ENCODE measurements at regions not wholly inside any gene's neighbourhood (a gene's known extent, or its start where the extent isn't known, plus 50 kb on each side); places are given as distances from the start of the nearest gene placed in this dataset.
A peak's percentile ranks its signal among the peaks of the same experiment; 100 is the strongest.

DNA sequence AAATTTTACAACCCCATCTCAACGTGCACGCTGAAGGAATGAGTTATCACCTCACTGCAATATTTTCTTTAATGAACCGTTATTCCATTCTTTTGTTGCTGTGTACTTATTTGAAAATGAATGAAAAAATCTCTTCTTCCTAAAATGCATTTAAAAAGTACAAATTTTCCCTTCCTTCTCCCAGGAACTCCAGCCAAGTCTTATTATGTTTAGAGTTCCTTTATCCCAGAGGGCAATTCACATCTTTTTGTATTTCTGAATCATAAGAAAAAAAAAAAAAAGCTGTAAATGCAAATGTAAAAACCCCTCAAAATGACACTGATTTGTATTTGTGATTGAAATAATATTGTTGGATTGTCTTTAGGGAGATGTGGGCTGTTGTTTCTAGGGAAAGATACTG lies 2194.3 kb upstream of the CELF4 start:
- DNase-seq: no peak

DNA sequence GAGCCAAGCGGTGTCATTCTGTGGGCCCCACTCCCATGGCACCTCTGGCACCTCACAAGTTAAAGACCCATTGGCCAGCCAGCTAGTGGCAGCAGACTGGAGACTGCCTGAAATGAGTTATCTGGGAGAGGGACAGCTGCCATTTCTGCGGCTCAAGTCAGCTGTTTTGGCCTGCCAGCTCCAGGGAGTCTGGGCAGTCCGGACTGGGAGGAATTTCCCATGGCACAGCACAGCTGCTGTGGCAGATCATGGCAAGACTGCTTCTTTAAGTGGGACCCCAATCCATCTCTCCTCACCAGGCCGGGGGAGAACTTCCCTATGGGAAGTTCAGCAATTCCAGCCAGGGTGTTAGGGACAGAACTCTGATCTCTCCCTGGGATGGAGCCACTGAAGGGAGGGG lies 2187.6 kb upstream of the CELF4 start:
- DNase-seq: no peak

DNA sequence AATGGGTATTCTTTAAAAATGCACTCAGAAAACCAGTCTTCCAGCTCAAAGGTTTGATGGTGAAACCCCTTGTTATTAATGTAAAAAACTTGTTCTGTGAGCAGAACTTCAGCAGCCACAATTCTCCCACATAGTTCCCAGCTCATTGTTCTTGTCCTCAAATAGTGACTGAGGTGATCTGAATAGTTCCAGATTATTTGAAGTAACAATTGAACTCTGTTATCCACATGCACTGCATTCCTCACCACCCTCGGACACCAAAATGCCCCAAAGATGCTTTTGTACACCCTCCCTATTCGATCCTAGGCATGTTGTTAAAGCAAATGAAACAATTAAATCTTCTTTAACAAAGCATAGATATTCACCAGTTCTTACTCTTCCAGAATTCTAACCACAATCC lies 2186.8 kb upstream of the CELF4 start:
- no peak for DNase-seq

DNA sequence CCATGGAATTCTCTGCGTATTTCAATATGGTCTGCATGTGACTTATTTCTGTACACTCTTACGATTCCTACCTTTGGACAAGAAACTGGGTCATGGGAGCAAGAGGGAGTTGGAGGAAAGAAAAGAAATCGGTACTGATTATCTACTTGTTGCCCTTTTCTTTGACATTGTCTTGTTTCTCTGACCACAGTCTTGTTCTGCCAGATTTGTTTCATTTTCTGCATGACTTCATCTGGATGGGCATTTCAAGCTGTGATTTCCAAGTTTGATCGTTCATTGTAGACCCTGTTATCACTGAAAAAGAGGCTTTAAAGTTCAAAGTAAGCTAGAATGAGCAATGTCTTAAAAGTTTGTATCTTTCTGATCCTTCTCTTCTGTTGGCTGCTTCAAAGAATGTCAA lies 2186.3 kb upstream of the CELF4 start:
- no peak for DNase-seq

DNA sequence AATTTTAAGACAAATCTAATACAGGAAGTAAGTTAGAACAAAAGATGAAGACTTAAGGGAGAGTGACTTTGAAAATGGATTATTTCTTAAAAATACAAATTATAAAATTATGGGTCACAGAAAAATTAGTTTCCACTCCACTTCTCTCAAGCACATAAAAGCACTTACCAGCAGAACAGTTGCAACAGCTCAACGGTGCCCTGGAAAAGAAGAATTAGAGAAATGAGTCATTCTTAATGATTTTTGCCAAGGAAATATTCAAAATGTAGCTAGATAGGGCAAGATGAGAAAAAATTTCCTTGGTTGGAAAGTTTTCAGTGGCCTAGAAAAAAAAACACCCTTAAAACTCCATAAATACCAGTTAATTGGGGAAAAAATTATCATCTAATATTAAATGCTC lies 2185.6 kb upstream of the CELF4 start:
- DNase-seq: no peak

DNA sequence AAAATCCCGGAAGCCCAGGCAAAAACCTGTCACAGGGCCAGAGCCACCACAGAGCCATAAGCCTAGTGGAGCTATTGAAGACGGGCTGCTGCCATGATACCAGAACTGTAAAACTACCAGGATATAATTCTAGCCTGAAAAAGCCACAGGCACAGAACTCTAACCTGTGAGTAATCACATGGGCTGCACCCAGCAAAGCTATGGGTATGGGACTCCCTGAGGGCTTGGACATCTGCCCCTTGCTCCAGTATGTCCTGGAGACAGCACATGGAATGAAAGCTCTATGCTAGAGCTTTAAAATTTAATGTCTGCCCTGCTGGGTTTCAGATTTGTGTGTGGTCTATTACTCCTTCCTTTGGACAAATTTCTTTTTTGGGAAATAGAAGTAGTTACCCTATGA lies 2183.6 kb upstream of the CELF4 start:
- DNase-seq: no peak

DNA sequence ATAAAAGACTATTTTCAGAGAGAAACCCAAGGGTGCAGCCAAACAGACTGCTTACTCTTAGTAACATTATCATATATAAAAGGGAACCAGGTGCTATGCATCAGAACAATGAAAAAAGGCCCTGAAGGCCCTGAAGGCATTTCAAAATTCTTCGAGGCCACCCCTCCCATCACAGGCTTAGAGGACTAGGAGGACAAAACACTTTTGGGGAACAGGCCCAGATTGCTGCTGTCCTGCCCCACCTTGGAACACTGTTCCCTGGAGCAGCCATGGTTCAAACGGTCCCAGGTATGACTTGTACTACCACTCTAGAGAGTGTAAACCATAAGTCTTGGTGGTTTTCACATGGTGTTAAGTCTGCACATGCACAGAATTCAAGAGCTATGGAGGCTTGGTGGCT lies 2183.1 kb upstream of the CELF4 start:
- no peak for DNase-seq

DNA sequence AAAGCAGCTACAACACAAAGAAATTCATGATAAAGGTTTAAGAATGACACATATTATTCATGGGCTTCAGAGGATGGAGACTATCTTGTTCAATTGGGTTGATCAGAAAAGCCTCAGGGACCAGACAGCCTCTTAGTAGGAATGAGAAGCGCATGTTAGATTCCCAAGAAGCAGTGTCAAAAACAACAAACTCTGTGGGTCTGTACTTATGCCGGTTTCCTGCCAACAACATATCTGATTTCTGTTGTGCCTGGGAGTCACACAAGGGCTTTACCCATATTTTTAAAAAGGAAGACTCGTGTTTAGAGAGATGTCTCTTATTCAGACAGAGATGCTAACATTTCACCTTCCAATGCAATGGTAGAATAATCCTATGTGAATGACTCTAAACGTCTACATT lies 2180.6 kb upstream of the CELF4 start:
- DNase-seq: no peak

DNA sequence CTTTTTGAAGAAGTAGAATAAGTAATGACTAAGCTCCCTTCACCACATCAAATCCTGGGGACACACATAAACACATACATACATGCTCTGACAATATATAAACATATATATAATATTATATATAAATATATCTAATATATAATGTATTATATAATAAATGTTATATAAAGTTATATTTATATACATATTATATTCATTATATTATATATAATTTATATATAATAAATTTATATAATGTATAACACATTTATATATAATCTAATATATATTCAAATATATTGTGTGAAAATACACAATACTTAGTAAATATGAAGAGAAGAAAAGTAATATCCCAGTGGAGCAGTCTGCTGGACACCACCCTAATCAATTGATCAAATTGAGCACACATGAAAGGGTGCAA lies 2177.9 kb upstream of the CELF4 start:
- no peak for DNase-seq

DNA sequence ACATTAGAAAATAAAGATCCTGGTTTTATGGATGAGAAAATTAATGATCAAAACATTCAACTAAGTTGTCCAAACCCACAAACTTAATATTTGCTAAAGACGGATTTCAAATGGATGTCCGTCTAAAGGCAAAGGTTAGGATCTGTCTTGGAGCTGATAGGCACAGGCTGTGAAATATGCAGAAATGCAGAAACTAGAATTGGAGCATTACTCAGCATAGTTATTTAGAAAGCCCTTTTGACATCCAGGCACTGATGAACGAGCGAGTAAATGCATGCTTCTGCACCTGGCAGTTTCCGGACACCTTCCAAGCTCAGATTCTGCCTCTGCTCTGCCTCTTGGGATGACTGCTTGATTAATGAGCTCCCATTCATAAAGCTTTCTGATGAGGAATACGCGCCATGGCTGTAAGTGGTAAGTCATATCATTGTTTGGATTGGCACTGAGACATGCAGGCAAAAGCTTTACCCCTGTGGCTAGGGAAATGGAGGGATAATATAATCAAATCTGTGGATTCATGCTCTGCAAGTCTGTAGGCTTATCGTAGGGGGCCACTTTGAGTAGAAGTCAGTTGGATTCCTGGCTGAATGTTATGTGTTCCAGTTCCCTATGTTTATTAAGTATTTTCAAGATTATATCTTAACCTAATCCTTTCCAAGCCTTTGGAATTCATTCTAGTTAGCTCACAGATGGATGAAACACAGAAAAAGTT lies 2176.3 kb upstream of the CELF4 start:
- no peak for DNase-seq

DNA sequence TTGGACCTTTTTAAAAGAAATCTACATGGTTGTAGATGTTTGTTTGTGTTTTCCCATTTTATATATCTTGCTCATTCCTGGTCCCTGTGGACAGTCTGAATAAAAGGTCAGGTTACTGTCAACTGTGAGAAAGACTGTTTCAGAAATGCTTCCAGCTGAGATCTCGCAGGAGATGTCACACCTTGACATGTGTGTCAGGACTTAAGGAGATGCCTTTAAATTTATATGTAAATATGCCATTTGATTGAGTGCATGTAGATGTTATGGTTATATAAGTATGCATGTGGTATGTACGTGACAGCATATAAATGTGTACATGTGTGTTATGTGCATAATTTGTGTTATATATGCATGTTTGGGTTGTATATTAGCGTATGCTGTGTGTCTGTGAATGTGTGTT lies 2172.3 kb upstream of the CELF4 start:
- DNase-seq: no peak

DNA sequence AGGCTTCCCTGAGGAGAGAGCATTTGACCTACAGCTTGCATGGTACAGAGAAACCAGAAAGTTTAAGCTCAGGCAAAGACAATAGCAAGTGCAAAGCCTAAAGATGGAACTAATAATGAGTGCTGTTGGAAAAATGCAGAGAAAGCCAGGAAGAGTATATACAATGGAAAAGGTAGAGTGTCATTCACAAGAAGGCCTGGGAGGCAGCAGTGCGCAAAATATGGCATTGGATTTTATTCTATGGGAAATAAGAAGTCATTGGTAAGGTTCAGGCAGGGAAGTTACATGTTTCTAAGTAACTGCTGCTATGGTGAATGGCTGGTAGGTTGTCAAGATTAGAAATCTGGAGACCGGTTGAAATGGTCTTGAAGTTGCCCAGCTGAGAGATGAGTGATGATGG lies 2167.3 kb upstream of the CELF4 start:
- no peak for DNase-seq

DNA sequence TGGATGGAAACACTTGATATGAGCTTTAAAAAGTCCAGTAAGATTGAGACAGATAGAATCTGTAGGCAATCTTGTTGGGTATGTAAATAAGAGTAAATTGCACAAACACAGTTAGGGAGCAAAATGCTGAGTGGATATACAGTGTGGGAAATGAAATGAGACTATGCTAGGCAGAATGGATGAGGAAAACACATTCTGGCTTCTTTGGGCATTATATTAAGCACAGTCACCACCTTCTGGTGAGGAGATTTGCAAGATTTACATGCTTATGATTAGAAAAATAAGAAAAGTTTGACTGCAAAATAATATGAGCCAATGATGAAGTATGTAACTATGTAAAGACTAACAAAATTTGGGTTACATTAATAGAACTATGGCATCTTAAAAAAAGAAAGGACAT lies 2165.0 kb upstream of the CELF4 start:
- no peak for DNase-seq

DNA sequence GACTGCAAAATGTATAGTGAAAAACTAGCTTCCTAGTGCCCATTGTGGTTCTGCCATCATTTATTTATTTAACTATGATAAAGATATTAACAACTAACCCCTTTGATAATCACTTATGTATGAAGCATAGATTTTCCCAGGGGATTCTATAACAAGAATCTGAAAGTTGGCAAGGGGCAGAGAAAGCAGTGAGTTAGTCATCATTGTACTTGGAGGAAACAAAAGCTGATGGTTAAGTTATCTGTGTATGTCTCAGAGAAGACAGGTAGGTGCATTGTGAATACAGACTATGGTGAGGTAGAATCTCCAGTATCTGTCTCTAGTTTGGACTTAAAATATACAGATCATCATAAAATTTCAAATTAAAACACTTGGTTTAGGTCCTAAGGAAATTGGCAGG lies 2159.1 kb upstream of the CELF4 start:
- no peak for DNase-seq

DNA sequence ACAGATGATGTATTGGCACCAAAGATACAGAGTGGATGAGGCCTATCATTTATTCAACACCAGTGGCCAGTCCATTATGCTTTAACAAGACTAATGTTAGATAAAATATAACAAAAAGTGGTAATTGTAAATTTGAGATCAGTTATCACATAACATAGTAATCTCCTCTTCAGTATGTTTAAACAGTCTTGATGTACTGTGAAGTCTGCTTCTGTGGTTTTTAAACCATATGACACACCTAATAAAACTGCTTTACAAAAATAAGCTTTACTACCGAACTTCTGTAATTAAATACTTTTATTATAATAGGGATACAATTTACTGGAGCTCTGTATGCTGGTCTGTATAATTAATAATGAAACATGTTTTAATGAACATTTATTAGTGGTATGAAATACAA lies 2156.1 kb upstream of the CELF4 start:
- DNase-seq: no peak

DNA sequence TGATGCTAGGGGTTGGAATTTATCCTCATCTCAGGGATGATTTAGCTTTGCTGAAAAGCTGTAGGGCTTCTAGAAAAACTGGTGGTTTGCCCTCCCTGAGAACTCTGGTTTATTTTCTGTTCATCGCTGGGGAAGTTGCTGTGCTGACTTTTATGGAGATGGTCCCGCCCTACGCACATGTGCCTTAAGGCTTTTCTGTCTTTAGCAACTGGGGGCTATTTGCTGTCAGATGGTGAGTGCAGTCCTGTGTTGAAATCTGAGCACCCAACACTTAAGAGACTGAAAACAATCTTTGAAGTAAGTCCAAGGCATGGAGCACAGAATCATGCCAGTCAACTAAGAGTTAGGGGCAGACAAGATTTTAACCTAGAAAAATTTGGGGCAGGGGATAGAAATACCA lies 2148.4 kb upstream of the CELF4 start:
- no peak for DNase-seq

DNA sequence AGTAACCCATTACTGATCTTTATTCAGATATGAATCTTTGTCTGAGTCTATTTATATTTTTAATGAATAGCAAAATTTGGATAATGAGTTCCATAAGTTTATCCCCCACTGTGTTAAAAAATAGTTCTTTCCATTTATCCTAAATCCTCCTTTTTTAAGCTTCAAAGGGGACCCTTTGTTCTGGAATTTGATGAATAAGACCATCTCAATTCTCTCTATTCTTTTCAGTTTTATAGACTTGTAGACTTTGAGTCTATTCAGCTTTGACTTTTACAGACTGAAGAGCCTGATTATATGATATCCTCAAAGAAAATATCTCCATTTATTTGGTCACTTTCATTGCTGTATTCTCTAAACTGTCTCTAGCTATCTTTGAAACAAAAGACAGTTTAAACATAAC lies 2146.1 kb upstream of the CELF4 start:
- DNase-seq: no peak

DNA sequence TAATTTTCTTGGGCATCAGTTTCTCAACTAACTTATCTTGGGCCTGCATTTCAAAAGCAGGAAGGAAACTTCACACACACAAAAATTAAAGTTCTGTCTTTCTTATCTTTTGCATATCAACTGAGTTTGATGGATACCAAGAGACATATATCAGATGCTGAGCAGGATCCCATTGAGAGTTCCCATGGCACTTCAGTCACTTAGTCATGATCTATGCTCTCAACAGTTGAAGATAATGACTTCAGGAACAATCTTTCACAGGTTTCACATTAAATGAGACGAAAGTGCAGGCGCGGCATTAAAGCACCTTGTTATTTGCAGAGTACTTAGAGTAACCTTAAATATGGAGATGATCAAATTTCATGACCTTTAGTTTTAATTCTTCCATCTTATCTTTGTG lies 2139.8 kb upstream of the CELF4 start:
- DNase-seq: no peak

DNA sequence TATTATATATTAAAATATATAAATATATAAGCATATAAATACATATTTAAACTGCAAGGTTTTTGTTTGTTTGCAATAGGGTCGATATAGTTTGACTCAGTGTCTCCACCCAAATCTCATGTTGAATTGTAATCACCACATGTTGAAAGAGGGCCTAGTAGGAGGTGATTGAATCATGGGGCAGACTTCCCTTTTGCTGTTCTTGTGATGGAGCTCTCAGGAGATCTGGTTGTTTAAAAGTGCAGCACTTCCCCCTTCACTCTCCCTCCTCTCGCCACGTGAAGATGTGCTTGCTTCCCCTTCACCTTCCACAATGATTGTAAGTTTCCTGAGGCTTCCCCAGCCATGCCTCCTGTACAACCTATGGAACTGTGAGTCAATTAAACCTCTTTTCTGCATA lies 2137.3 kb upstream of the CELF4 start:
- peak; percentile 44 for DNase-seq

DNA sequence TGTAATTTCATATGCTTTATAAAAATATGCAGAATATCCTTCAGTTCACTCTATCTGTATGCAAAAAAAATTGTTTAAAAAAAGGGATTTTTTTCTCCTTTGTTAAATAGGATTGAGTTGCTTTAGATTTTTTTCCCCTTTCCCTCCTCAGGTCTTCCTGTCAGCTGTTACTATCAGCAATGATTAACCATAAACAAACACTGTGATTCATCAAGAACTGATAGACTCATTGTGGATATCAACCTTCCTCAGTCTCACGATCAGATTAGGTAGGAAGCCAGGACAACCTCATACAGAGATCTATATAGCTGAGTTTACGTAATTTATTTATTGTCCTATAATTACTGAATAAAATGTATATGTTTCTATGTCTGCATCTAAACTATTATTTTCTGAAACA lies 2136.2 kb upstream of the CELF4 start:
- no peak for DNase-seq

DNA sequence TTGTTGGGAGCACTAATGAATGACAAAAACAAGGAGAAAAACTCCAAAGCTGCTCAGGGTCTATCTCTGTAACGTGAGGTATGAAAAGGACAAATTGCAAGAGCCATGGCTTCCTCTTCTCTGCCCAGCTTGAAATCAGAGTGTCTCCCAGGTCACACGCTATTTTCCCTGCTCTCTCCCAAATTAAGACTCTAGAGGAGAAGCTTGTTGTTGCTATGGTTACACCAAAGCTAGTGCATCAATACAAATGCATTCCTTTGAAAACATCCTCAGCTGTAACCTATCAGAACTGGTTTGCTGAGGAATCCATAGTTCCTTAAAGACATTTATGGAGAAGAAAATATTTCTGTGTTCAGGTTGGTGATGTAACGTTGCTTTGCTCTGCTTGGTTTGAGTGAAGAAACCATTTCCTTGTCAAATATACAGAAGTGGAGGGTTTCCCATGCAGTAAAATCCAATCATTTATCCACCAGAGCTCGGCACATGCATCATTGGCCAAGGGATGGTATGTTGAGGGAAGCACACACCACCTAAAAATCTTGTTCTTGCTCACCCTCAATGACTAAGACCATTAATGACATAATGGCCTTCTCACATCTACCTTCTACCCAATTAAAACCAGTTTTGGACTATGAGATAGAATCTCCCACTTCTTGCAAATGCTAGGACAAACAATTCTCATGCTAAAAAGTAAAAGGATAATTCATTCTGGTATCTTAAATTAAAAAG lies 2135.6 kb upstream of the CELF4 start:
- DNase-seq: no peak

DNA sequence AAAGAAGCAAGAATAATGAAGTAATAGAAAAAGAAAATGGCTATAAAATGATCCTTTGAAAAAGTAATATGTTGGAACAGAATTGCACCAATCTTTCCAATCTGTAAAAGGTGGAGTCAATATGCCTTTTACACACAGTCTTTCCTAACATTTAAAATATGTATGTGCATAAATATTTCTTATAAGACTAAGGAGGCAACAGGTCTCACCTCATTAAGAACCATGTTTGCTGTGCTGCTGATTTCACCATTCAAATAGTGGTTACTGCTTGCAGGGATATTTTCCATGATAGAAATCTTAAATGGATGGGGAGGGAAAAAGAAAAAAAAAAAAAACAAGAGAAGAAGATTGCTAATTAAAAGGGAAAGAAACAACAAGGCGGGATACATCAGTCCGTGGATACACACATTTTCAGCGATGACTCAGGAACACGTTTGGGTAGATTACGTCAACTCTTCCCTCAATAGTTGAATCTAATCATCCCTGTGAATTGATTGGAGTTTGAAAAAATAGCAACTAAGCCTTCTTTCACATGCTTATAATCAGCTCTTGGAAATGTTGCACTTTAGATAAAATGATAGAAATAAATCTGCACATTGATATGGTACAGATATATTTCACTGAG lies 2133.9 kb upstream of the CELF4 start:
- DNase-seq: no peak

DNA sequence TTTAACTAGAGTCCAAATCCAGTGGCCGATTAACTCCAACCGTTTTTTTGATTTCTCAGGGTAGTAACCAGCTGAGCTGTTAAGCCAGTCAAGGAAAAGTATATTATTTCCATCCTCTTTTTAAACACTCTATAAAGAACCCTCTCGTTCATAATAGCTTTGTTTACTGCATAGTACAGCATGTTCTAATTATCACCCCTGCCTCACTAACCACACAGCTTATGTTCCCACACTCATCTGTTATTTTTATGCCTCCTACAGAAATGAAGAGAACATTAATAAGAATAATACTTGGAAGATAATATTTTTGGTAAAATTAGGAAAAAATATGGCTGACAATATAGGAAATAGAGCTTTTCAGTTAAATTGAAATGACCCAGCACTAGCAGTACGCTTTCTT lies 2132.8 kb upstream of the CELF4 start:
- no peak for DNase-seq

DNA sequence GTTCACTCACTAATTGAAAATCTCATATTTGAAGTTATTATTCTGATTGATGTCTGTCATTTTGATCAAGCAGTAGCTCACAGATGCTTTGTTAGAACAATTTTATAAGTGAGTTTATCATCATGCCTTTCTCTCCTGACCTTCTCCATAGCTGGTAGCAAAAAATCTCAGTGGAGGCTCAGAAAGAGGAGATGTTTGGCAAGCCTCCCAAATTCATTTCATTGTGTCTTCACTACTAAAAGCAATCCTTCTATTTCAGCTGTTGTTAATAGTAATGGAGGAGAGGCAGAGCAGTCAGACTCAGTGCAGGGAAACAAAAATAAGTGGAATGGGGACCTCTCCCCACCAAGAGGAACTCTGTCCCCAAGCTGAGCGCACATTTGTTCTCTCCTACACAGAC lies 2127.8 kb upstream of the CELF4 start:
- DNase-seq: no peak
